H9 (cell line): ENCODE measurements at regions not wholly inside any gene's neighbourhood (a gene's known extent, or its start where the extent isn't known, plus 50 kb on each side); places are given as distances from the start of the nearest gene placed in this dataset.

ENCODE experiments used
- DNase-seq: peaks from one replicate; pipeline ENCODE4 v3.0.0-alpha.2; 2017
- H2AFZ ChIP-seq: one replicate; pipeline ENCODE4 v1.6.1; 2013; ENCODE audit warnings: mild to moderate bottlenecking, low read length, control low read depth, moderate library complexity
- H2AK5ac ChIP-seq: 2 replicates; pipeline ENCODE4 v1.6.1; 2013; ENCODE audit warnings: low read length, control low read depth, mixed read lengths; ENCODE audit not compliant: insufficient read length
- H2BK120ac ChIP-seq: one replicate; pipeline ENCODE4 v1.6.1; 2013; ENCODE audit warnings: low read depth, mild to moderate bottlenecking, low read length, control low read depth, inconsistent platforms; ENCODE audit not compliant: poor library complexity, severe bottlenecking
- H2BK12ac ChIP-seq: 2 replicates; pipeline ENCODE4 v1.6.1; 2013; ENCODE audit warnings: low read length, control low read depth, mixed read lengths, low read depth; ENCODE audit not compliant: insufficient read length
- H2BK15ac ChIP-seq: 2 replicates; pipeline ENCODE4 v1.6.1; 2013; ENCODE audit warnings: low read depth, low read length, control low read depth
- H2BK20ac ChIP-seq: one replicate; pipeline ENCODE4 v1.6.1; 2013; ENCODE audit warnings: low read depth, mild to moderate bottlenecking, low read length, control low read depth, inconsistent platforms; ENCODE audit not compliant: poor library complexity, severe bottlenecking
- H2BK5ac ChIP-seq: 2 replicates; pipeline ENCODE4 v1.6.1; 2013; ENCODE audit warnings: low read length, control low read depth, mixed read lengths; ENCODE audit not compliant: insufficient read length
- H3K14ac ChIP-seq: 2 replicates; pipeline ENCODE4 v1.6.1; 2013; ENCODE audit warnings: low read length, control low read depth; ENCODE audit not compliant: insufficient read depth
- H3K18ac ChIP-seq: 2 replicates; pipeline ENCODE4 v1.6.1; 2013; ENCODE audit warnings: low read depth, mild to moderate bottlenecking, mixed read lengths, low read length, control low read depth; ENCODE audit not compliant: insufficient read length
- H3K23ac ChIP-seq: 2 replicates; pipeline ENCODE4 v1.6.1; 2013; ENCODE audit warnings: low read length, control low read depth, mixed read lengths, low read depth; ENCODE audit not compliant: insufficient read length
- H3K23me2 ChIP-seq: 2 replicates; pipeline ENCODE4 v1.6.1; 2013; ENCODE audit warnings: low read depth, mild to moderate bottlenecking, mixed read lengths, low read length, control low read depth; ENCODE audit not compliant: insufficient read length, poor library complexity, severe bottlenecking
- H3K27ac ChIP-seq: 2 replicates; pipeline ENCODE4 v1.5.1; 2013; ENCODE audit warnings: low read length, control low read depth, mixed read lengths, low read depth; ENCODE audit not compliant: insufficient read length
- H3K27me3 ChIP-seq: 2 replicates; pipeline ENCODE4 v1.6.1; 2013; ENCODE audit warnings: low read length, control low read depth, inconsistent platforms; ENCODE audit not compliant: insufficient read depth
- H3K4ac ChIP-seq: 2 replicates; pipeline ENCODE4 v1.6.1; 2013; ENCODE audit warnings: low read depth, mild to moderate bottlenecking, control low read depth, inconsistent platforms, low read length, moderate library complexity
- H3K4me1 ChIP-seq: 2 replicates; pipeline ENCODE4 v1.6.1; 2013; ENCODE audit warnings: low read length, control low read depth, inconsistent platforms; ENCODE audit not compliant: insufficient read depth
- H3K4me2 ChIP-seq: 2 replicates; pipeline ENCODE4 v1.6.1; 2013; ENCODE audit warnings: low read length, control low read depth, mixed read lengths; ENCODE audit not compliant: insufficient read length, insufficient read depth
- H3K56ac ChIP-seq: 2 replicates; pipeline ENCODE4 v1.6.1; 2013; ENCODE audit warnings: low read depth, mild to moderate bottlenecking, mixed read lengths, low read length, control low read depth; ENCODE audit not compliant: insufficient read length
- H3K79me1 ChIP-seq: 2 replicates; pipeline ENCODE4 v1.6.1; 2013; ENCODE audit warnings: low read depth, mild to moderate bottlenecking, moderate library complexity, low read length, control low read depth, inconsistent platforms; ENCODE audit not compliant: insufficient read depth, poor library complexity, severe bottlenecking
- H3K79me2 ChIP-seq: 2 replicates; pipeline ENCODE4 v1.6.1; 2013; ENCODE audit warnings: low read length, control low read depth, inconsistent platforms; ENCODE audit not compliant: insufficient read depth
- H3K9ac ChIP-seq: 2 replicates; pipeline ENCODE4 v1.6.1; 2013; ENCODE audit warnings: low read length, control low read depth, mixed read lengths; ENCODE audit not compliant: insufficient read length; ENCODE audit errors: extremely low read depth
- H3K9me3 ChIP-seq: one replicate; pipeline ENCODE4 v1.6.1; 2013; ENCODE audit warnings: low read depth, low read length, inconsistent platforms; ENCODE audit not compliant: control insufficient read depth
- H3T11ph ChIP-seq: one replicate; pipeline ENCODE4 v1.6.1; 2013; ENCODE audit warnings: mild to moderate bottlenecking, low read length, control low read depth, inconsistent platforms
- H4K20me1 ChIP-seq: one replicate; pipeline ENCODE4 v1.6.1; 2013; ENCODE audit not compliant: control insufficient read depth, insufficient read length, insufficient read depth
- H4K5ac ChIP-seq: 2 replicates; pipeline ENCODE4 v1.6.1; 2013; ENCODE audit warnings: low read depth, mild to moderate bottlenecking, mixed read lengths, low read length, control low read depth; ENCODE audit not compliant: insufficient read length
- H4K8ac ChIP-seq: replicated peaks from 2 replicates; pipeline ENCODE4 v1.6.1; 2013; ENCODE audit warnings: low read length, control low read depth, mixed read lengths, low read depth; ENCODE audit not compliant: insufficient read length
- H4K91ac ChIP-seq: 2 replicates; pipeline ENCODE4 v1.6.1; 2013; ENCODE audit warnings: low read depth, mild to moderate bottlenecking, moderate library complexity, mixed read lengths, low read length, control low read depth; ENCODE audit not compliant: insufficient read length
- H3K27ac Mint-ChIP-seq, 3 experiments: 2 replicates in 2 of 3; 3 replicates in 1 of 3; pipeline ENCODE4 v1.8.0; 2020 to 2021; ENCODE audit warnings: mixed read lengths in 3 of 3, mild to moderate bottlenecking in 1 of 3, moderate library complexity in 1 of 3
- H3K27me3 Mint-ChIP-seq: 2 replicates; pipeline ENCODE4 v1.8.0; 2021; ENCODE audit warnings: low read depth, mild to moderate bottlenecking, moderate library complexity, mixed read lengths
- H3K36me3 Mint-ChIP-seq, 3 experiments: 2 replicates in 2 of 3; 3 replicates in 1 of 3; pipeline ENCODE4 v1.8.0; 2020 to 2021; ENCODE audit warnings: low read depth in 3 of 3, mixed read lengths in 3 of 3; ENCODE audit not compliant: insufficient read depth in 1 of 3
- H3K4me1 Mint-ChIP-seq, 2 experiments: 2 replicates each; pipeline ENCODE4 v1.8.0; 2020; ENCODE audit warnings: mixed read lengths in 2 of 2
- H3K4me3 Mint-ChIP-seq, 2 experiments: 2 replicates in 1 of 2; 3 replicates in 1 of 2; pipeline ENCODE4 v1.8.0; 2020 to 2021; ENCODE audit warnings: mild to moderate bottlenecking in 2 of 2, mixed read lengths in 2 of 2, moderate library complexity in 1 of 2
- H3K9me3 Mint-ChIP-seq, 2 experiments: 2 replicates in 1 of 2; 3 replicates in 1 of 2; pipeline ENCODE4 v1.8.0; 2020; ENCODE audit warnings: mild to moderate bottlenecking in 2 of 2, mixed read lengths in 2 of 2, moderate library complexity in 1 of 2
- CTCF ChIP-seq: fragments of 200-600 bp; sonication (generic); conservative IDR thresholded peaks from 3 replicates; pipeline ENCODE4 v1.8.0; 2021; ENCODE audit warnings: antibody characterized with exemption, mild to moderate bottlenecking
- WGBS: extraction: QIAGEN DNeasy Blood & Tissue Kit; methylation state at CpG from one replicate; pipeline ENCODE4 v1.1.7; 2013; ENCODE audit warnings: missing lambda C conversion rate, low lambda C conversion rate, mixed read lengths; ENCODE audit not compliant: insufficient read length; ENCODE audit errors: extremely low coverage; 5-methylcytosine and 5-hydroxymethylcytosine counted together

- Histone ChIP-seq H3K23ac (no peak overlapping the region), H3K79me2 (no peaks in the 10 kb centered on the region), H2BK120ac (no peak overlapping the region), H3K9me3 (no peaks in the 10 kb centered on the region), H2BK20ac (no peak overlapping the region), H2BK5ac (no peak overlapping the region), H3K4me2 (no peak overlapping the region), H3K27ac (no peak overlapping the region), H2AFZ (no peak overlapping the region), H3K79me1 (no peaks in the 10 kb centered on the region), H3K56ac (no peak overlapping the region), H3K14ac (no peak overlapping the region), H3T11ph (no peak overlapping the region), H3K27me3 (no peaks in the 10 kb centered on the region), H4K8ac (no peak overlapping the region), H2AK5ac (no peak overlapping the region), H3K4ac (no peak overlapping the region), H3K4me1 (no peaks in the 10 kb centered on the region), H3K9ac (no peak overlapping the region), H4K91ac (no peak overlapping the region), H3K23me2 (no peaks in the 10 kb centered on the region), H2BK12ac (no peak overlapping the region), H4K5ac (no peak overlapping the region), H3K18ac (no peak overlapping the region), H2BK15ac (no peak overlapping the region), H4K20me1 (no peaks in the 10 kb centered on the region)
- no peak for TF ChIP-seq CTCF
- H3K4me3 Mint-ChIP-seq = no peak overlapping the region
- no CpG with 5 or more reads among the region's 4 CpGs for WGBS
- H3K9me3 Mint-ChIP-seq = no peaks in the 10 kb centered on the region
- no peaks in the 10 kb centered on the region for H3K36me3 Mint-ChIP-seq
- no peak for DNase-seq
- no peak overlapping the region for H3K27ac Mint-ChIP-seq
- 0 out of 4 replicates have a peak, but pooled peaks cover 0 to 2% of the 10 kb centered on the region in 2 experiments for H3K4me1 Mint-ChIP-seq
- no peaks in the 10 kb centered on the region for H3K27me3 Mint-ChIP-seq
Observed at GRCh38 chr15:93855181-93855826, 376.1 kb upstream of the MCTP2 start.
